Heart right ventricle (tissue), 16 donors: ENCODE measurements at regions not wholly inside any gene's neighbourhood (a gene's known extent, or its start where the extent isn't known, plus 50 kb on each side); places are given as distances from the start of the nearest gene placed in this dataset.

Source experiments
- ATAC-seq, 8 donors: fragments of 200-7000 bp; cut with Tn5 transposase; one replicate each; pipeline ENCODE4 v1.9.1; 2020; ENCODE audit warnings: mild to moderate bottlenecking in 8 of 8, moderate library complexity in 8 of 8, moderate number of reproducible peaks in 1 of 8
- DNase-seq, 2 donors: peaks; one replicate each; pipeline ENCODE4 v3.0.0-alpha.2; 2020
- H3K27ac ChIP-seq, 10 donors: fragments of 200-600 bp; sonication (generic) in 2 of 10; one replicate each; pipeline versions ENCODE4 v1.5.0 to v1.8.0; 2020 to 2022; ENCODE audit warnings: mild to moderate bottlenecking in 3 of 10
- H3K27me3 ChIP-seq, 7 donors: fragments of 200-600 bp; one replicate each; pipeline ENCODE4 v1.8.0; 2021 to 2022; ENCODE audit warnings: mild to moderate bottlenecking in 2 of 7
- H3K36me3 ChIP-seq, 9 donors: fragments of 200-600 bp; sonication (generic) in 1 of 9; one replicate each; pipeline versions ENCODE4 v1.5.0 to v1.8.0; 2020 to 2022; ENCODE audit warnings: mild to moderate bottlenecking in 2 of 9
- H3K4me1 ChIP-seq, 9 donors: fragments of 200-600 bp; sonication (generic) in 1 of 9; one replicate each; pipeline versions ENCODE4 v1.5.0 to v1.8.0; 2020 to 2022; ENCODE audit warnings: mild to moderate bottlenecking in 4 of 9
- H3K4me3 ChIP-seq, 10 donors: fragments of 200-600 bp; sonication (generic) in 2 of 10; one replicate each; pipeline versions ENCODE4 v1.5.0 to v1.8.0; 2020 to 2022; ENCODE audit warnings: mild to moderate bottlenecking in 7 of 10, moderate library complexity in 2 of 10
- H3K9me3 ChIP-seq, 11 donors: fragments of 200-600 bp in 10 of 11; sonication (generic) in 2 of 11; one replicate each; pipeline versions ENCODE4 v1.5.0 to v1.8.0; 2013 to 2022; ENCODE audit warnings: mild to moderate bottlenecking in 2 of 11, control low read depth in 1 of 11, moderate library complexity in 1 of 11
- CTCF ChIP-seq, 9 donors: fragments of 200-600 bp; sonication (generic) in 2 of 9; IDR thresholded peaks; one replicate each; pipeline versions ENCODE4 v1.5.0 to v1.8.0; 2021 to 2022; ENCODE audit warnings: antibody characterized with exemption in 9 of 9, mild to moderate bottlenecking in 5 of 9, moderate library complexity in 1 of 9
- WGBS, 2 donors: extraction: QIAGEN DNeasy Blood & Tissue Kit; methylation state at CpG; one replicate each; pipeline ENCODE4 v1.1.7; 2013; ENCODE audit warnings: inconsistent platforms in 1 of 2; 5-methylcytosine and 5-hydroxymethylcytosine counted together
- intact Hi-C, 10 donors: fragments of 100-400 bp; cut with DNase I; formaldehyde crosslinking; loops; one replicate each; pipeline versions ENCODE4 v1.11.1 to v1.14.2; 2022
- donor health status: Arrhythmogenic right ventricular cardiomyopathy.
- donor health status: ischemic (EF 13 %, LVEDD 7.1; RV severe dilation, severe dysfunction).
- donor health status: healthy with polysubstance abuse.
- donor health status: DM: no; HTN: yes; CAD: no.
- donor health status: DM: no; HTN: no; CAD: no.
- donor health status: ischemic (EF 25% LVEDD 6.9; RV normal size, moderate dysfunction).
- donor health status: ischemic (EF 25% LVEDD 5.7; RV mildly dilated, moderate dysfunction).
- donor health status: healthy.
- donor health status: DM: yes; HTN: yes; CAD: no.
- donor health status: Ischemic cardiomyopathy.
- donor health status: ischemic (EF 35%, LVEDD 5.7; RV mildly dilated, moderate dysfunction).
- donor health status: nonischemic (EF 11% LVEDD 7.7; RV severe dilation, severe dysfunction).
- donor health status: DM: yes; HTN: yes; CAD: no.
- donor health status: PGD.
- donor health status: ischemic (EF 29% LVEDD 5.4; RV normal size, mild dysfunction).
- donor health status: nonischemic (EF 23%, LVEDD 6.1; RV moderate dilation, normal function).

- H3K4me1 ChIP-seq, result no peaks in the 10 kb centered on the region
- intact Hi-C loops, result no loop called here
- H3K27me3 ChIP-seq, result no peaks in the 10 kb centered on the region
- H3K27ac ChIP-seq, result no peak overlapping the region
- DNase-seq, result no peak
- H3K36me3 ChIP-seq, result no peaks in the 10 kb centered on the region
- H3K4me3 ChIP-seq, result no peak overlapping the region
- no peak for TF ChIP-seq CTCF (IDR thresholded peaks at IDR 0.05)
- no peaks in the 10 kb centered on the region for H3K9me3 ChIP-seq
- no peak for ATAC-seq
Measured at GRCh38 chr12:59031313-59031712, 111.0 kb upstream of the LRIG3 start.

- Histone ChIP-seq H3K4me3 (no peak overlapping the region), H3K27ac (no peak overlapping the region), H3K4me1 (no peaks in the 10 kb centered on the region), H3K9me3 (no peaks in the 10 kb centered on the region), H3K36me3 (no peaks in the 10 kb centered on the region), H3K27me3 (no peaks in the 10 kb centered on the region)
- no peak for DNase-seq
- ATAC-seq, result no peak
- TF ChIP-seq CTCF (IDR thresholded peaks at IDR 0.05), result no peak
- WGBS, 2 donors, result 89 to 94% methylated on average over 4 of the region's 4 CpGs
- intact Hi-C loops, result no loop called here
Measured at GRCh38 chr12:59030415-59030814, 110.1 kb upstream of the LRIG3 start.

- no peak for DNase-seq
- Histone ChIP-seq H3K9me3 (no peaks in the 10 kb centered on the region), H3K27me3 (no peaks in the 10 kb centered on the region), H3K27ac (no peak overlapping the region), H3K36me3 (no peaks in the 10 kb centered on the region), H3K4me1 (no peaks in the 10 kb centered on the region), H3K4me3 (no peak overlapping the region)
- intact Hi-C loops, result no loop called here
- TF ChIP-seq CTCF (IDR thresholded peaks at IDR 0.05), result no peak
- WGBS, 2 donors, result 83 to 90% methylated on average over 3 of the region's 3 CpGs
- no peak for ATAC-seq
Measured at GRCh38 chr12:59027199-59027598, 106.9 kb upstream of the LRIG3 start.

GRCh38 chr12:59023861-59024424, 103.6 kb upstream of the LRIG3 start:
- no peak for TF ChIP-seq CTCF (IDR thresholded peaks at IDR 0.05)
- DNase-seq (no peak), ATAC-seq (no peak)
- Histone ChIP-seq H3K36me3 (no peaks in the 10 kb centered on the region), H3K27me3 (no peaks in the 10 kb centered on the region), H3K9me3 (no peaks in the 10 kb centered on the region), H3K4me1 (no peaks in the 10 kb centered on the region), H3K27ac (no peak overlapping the region), H3K4me3 (no peak overlapping the region)
- 69 to 83% methylated on average over 4 of the region's 4 CpGs for WGBS, 2 donors
- intact Hi-C loops, result no loop called here
